Activated CD8-positive, alpha-beta memory T cell treated with anti-CD3 and anti-CD28 coated beads for 1 hour (primary cell): ENCODE measurements at regions not wholly inside any gene's neighbourhood (a gene's known extent, or its start where the extent isn't known, plus 50 kb on each side); places are given as distances from the start of the nearest gene placed in this dataset.
"Not testable (repeated sequence)": the region's sequence is repeated elsewhere in the genome, so short reads cannot be mapped to it uniquely, and the experiment has no call there.

Experiments used
- DNase-seq, 2 donors: peaks; one replicate each; pipeline ENCODE4 v3.0.0-alpha.2; 2020; ENCODE audit warnings: low read depth in 1 of 2; ENCODE audit errors: extremely low read depth in 1 of 2

- no peak for DNase-seq
Observed at GRCh38 chr12:89289720-89290119, 62.6 kb downstream of the DUSP6 start.

GRCh38 chr12:89288959-89289358 lies 63.3 kb downstream of the DUSP6 start:
- no peak for DNase-seq

- no peak for DNase-seq
Observed at GRCh38 chr12:89286501-89286900, 65.8 kb downstream of the DUSP6 start.

GRCh38 chr12:89281539-89281867 lies 70.8 kb downstream of the DUSP6 start:
- DNase-seq = no peak

GRCh38 chr12:89280833-89281538 lies 71.3 kb downstream of the DUSP6 start:
- no peak for DNase-seq

GRCh38 chr12:89279499-89279898 lies 72.8 kb downstream of the DUSP6 start:
- DNase-seq = no peak

GRCh38 chr12:89278862-89279261 lies 73.4 kb downstream of the DUSP6 start:
- no peak for DNase-seq

- no peak for DNase-seq
Observed at GRCh38 chr12:89278169-89278568, 74.1 kb downstream of the DUSP6 start.

- DNase-seq = no peak
Observed at GRCh38 chr12:89276860-89277259, 75.4 kb downstream of the DUSP6 start.

GRCh38 chr12:89273525-89273924 lies 78.8 kb downstream of the DUSP6 start:
- DNase-seq = no peak

- no peak for DNase-seq
Observed at GRCh38 chr12:89270548-89270947, 81.8 kb downstream of the DUSP6 start.

GRCh38 chr12:89269174-89269573 lies 83.1 kb downstream of the DUSP6 start:
- DNase-seq = no peak

GRCh38 chr12:89267404-89267803 lies 84.9 kb downstream of the DUSP6 start:
- DNase-seq = no peak

GRCh38 chr12:89266574-89267188 lies 85.6 kb downstream of the DUSP6 start:
- not testable (repeated sequence) for DNase-seq

- DNase-seq = no peak
Observed at GRCh38 chr12:89264837-89265236, 87.5 kb downstream of the DUSP6 start.

- no peak for DNase-seq
Observed at GRCh38 chr12:89263900-89264299, 88.4 kb downstream of the DUSP6 start.

GRCh38 chr12:89262855-89263552 lies 89.3 kb downstream of the DUSP6 start:
- DNase-seq = no peak

- no peak for DNase-seq
Observed at GRCh38 chr12:89261982-89262381, 90.3 kb downstream of the DUSP6 start.

- no peak for DNase-seq
Observed at GRCh38 chr12:89260841-89261637, 91.3 kb downstream of the DUSP6 start.

GRCh38 chr12:89259821-89260220 lies 92.5 kb downstream of the DUSP6 start:
- DNase-seq = no peak

GRCh38 chr12:89258240-89258969 lies 93.9 kb downstream of the DUSP6 start:
- no peak for DNase-seq
